ENCODE measurements at regions not wholly inside any gene's neighbourhood (a gene's known extent, or its start where the extent isn't known, plus 50 kb on each side); places are given as distances from the start of the nearest gene placed in this dataset.
"Not testable (repeated sequence)": the region's sequence is repeated elsewhere in the genome, so short reads cannot be mapped to it uniquely, and the experiment has no call there.

- TF ChIP-seq CTCF, POLR2A (IDR thresholded peaks at IDR 0.05): not testable (repeated sequence)
These were observed 354.8 kb downstream of the NUP35 start for GRCh38 chr2:183478941-183479595.

Data from Peyer's patch (tissue), 4 donors.